Thymus (tissue), 11 donors: ENCODE measurements at regions not wholly inside any gene's neighbourhood (a gene's known extent, or its start where the extent isn't known, plus 50 kb on each side); places are given as distances from the start of the nearest gene placed in this dataset.
"Not testable (repeated sequence)": the region's sequence is repeated elsewhere in the genome, so short reads cannot be mapped to it uniquely, and the experiment has no call there.

Experiments used
- DNase-seq, 9 donors: peaks; one replicate each; pipeline ENCODE4 v3.0.0-alpha.2; 2013; ENCODE audit warnings: low spot score in 9 of 9, low read depth in 6 of 9, missing footprints in 1 of 9
- H3K27ac ChIP-seq, 2 donors: one replicate each; pipeline ENCODE4 v1.5.1; 2013; ENCODE audit warnings: control low read depth in 1 of 2, low read depth in 1 of 2, low read length in 1 of 2, mild to moderate bottlenecking in 1 of 2, moderate library complexity in 1 of 2
- H3K27me3 ChIP-seq, 2 donors: one replicate each; pipeline ENCODE4 v1.5.1; 2013; ENCODE audit warnings: low read length in 1 of 2; ENCODE audit not compliant: control insufficient read depth in 2 of 2, insufficient read depth in 1 of 2
- H3K36me3 ChIP-seq, 2 donors: one replicate each; pipeline ENCODE4 v1.5.1; 2013; ENCODE audit warnings: low read length in 1 of 2, mild to moderate bottlenecking in 1 of 2, moderate library complexity in 1 of 2; ENCODE audit not compliant: control insufficient read depth in 2 of 2, insufficient read depth in 2 of 2
- H3K4me1 ChIP-seq, 2 donors: one replicate each; pipeline ENCODE4 v1.5.1; 2013; ENCODE audit warnings: low read length in 2 of 2; ENCODE audit not compliant: control insufficient read depth in 2 of 2, insufficient read depth in 2 of 2
- H3K4me3 ChIP-seq, 2 donors: one replicate each; pipeline ENCODE4 v1.5.1; 2013; ENCODE audit warnings: low read length in 2 of 2, control low read depth in 1 of 2, mild to moderate bottlenecking in 1 of 2
- H3K9me3 ChIP-seq, 2 donors: one replicate each; pipeline ENCODE4 v1.5.1; 2013; ENCODE audit warnings: low read length in 1 of 2, mild to moderate bottlenecking in 1 of 2; ENCODE audit not compliant: control insufficient read depth in 2 of 2, insufficient read depth in 1 of 2
- WGBS: extraction: QIAGEN DNeasy Blood & Tissue Kit; methylation state at CpG from one replicate; pipeline ENCODE4 v1.1.7; 2013; 5-methylcytosine and 5-hydroxymethylcytosine counted together
- donor health status: healthy.

DNA sequence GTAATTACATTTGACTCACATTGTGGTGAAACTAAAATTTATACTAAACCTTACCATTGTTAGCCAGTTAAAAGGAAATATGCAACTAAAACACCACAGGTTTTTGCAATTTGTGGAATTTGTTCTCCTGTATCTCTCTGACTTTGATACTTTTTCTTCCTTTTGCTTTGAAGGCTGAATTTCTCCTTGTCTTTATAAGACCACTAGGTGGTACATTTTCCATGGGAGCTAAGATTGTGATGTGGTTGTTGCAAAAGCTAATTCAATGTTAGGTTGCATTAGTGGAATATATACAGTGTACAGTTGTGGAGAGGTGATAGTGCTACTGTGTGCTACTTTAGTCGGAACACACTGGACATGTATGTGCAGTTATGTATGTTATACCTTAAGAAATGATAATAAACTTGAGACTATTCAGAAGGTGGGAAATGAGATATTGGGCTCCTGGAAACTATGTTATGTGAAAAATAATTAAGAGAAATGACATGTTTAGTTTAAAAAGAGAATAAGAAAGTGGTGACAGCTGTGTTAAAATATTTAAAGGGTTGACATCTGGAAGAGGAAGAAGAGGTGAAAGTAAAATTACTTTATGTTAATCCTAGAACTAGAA lies 70.3 kb downstream of the ARL9 start:
- no peaks in the 10 kb centered on the region for H3K36me3 ChIP-seq
- no peaks in the 10 kb centered on the region for H3K9me3 ChIP-seq
- no peaks in the 10 kb centered on the region for H3K4me1 ChIP-seq
- H3K4me3 ChIP-seq = no peak overlapping the region
- no peaks in the 10 kb centered on the region for H3K27me3 ChIP-seq
- DNase-seq = peak in 3 of 9 donors; percentile 2 to 43 (median 5)
- 29% methylated on average over 1 of the region's 1 CpG for WGBS
- H3K27ac ChIP-seq = no peak overlapping the region

- not testable (repeated sequence) for H3K4me1 ChIP-seq, DNase-seq, H3K27me3 ChIP-seq, H3K9me3 ChIP-seq, H3K4me3 ChIP-seq, H3K27ac ChIP-seq, H3K36me3 ChIP-seq
- WGBS = 78% methylated on average over 37 of the region's 41 CpGs
These were observed 86.8 kb downstream of the ARL9 start for GRCh38 chr4:56592417-56592816.
